HepG2 (cell line): ENCODE measurements at regions not wholly inside any gene's neighbourhood (a gene's known extent, or its start where the extent isn't known, plus 50 kb on each side); places are given as distances from the start of the nearest gene placed in this dataset.

Source experiments
- BRCA1 ChIP-seq: sonication (generic); formaldehyde crosslinking; IDR thresholded peaks from 2 replicates; pipeline ENCODE4 v1.4.0; 2020; ENCODE audit warnings: missing genetic modification reagents
- FOSL1 ChIP-seq: sonication (generic); formaldehyde crosslinking; IDR thresholded peaks from 2 replicates; pipeline ENCODE4 v1.9.0; 2021; ENCODE audit warnings: missing genetic modification reagents, borderline replicate concordance
- FOXO1 ChIP-seq: sonication (generic); formaldehyde crosslinking; IDR thresholded peaks from 2 replicates; pipeline ENCODE4 v1.4.0; 2020; ENCODE audit warnings: missing genetic modification reagents
- HIVEP1 ChIP-seq: sonication (generic); formaldehyde crosslinking; IDR thresholded peaks from 2 replicates; pipeline ENCODE4 v1.4.0; 2020; ENCODE audit warnings: mild to moderate bottlenecking, missing genetic modification reagents
- PHF21A ChIP-seq: sonication (generic); formaldehyde crosslinking; IDR thresholded peaks from 2 replicates; pipeline ENCODE4 v1.5.0; 2020; ENCODE audit warnings: mild to moderate bottlenecking, missing genetic modification reagents
- SKIL ChIP-seq: sonication (generic); formaldehyde crosslinking; IDR thresholded peaks from 2 replicates; pipeline ENCODE4 v1.8.0; 2022; ENCODE audit warnings: missing genetic modification reagents, mild to moderate bottlenecking, moderate library complexity, borderline replicate concordance
- TIGD3 ChIP-seq: sonication (generic); formaldehyde crosslinking; IDR thresholded peaks from 2 replicates; pipeline ENCODE4 v1.5.1; 2020; ENCODE audit warnings: mild to moderate bottlenecking, missing genetic modification reagents, borderline replicate concordance
- TSC22D2 ChIP-seq: sonication (generic); formaldehyde crosslinking; IDR thresholded peaks from 2 replicates; pipeline ENCODE4 v1.5.1; 2020; ENCODE audit warnings: missing genetic modification reagents, mild to moderate bottlenecking, borderline replicate concordance
- USF2 ChIP-seq, 2 experiments: sonication (generic) in 1 of 2; formaldehyde crosslinking in 1 of 2; IDR thresholded peaks; 2 replicates each; pipeline versions ENCODE4 v1.5.1 to v1.6.1; 2011 to 2020; ENCODE audit warnings: borderline replicate concordance in 1 of 2, low read depth in 1 of 2, low read length in 1 of 2, mild to moderate bottlenecking in 1 of 2, missing genetic modification reagents in 1 of 2, moderate library complexity in 1 of 2
- ZNF670 ChIP-seq: sonication (generic); formaldehyde crosslinking; IDR thresholded peaks from 2 replicates; pipeline ENCODE4 v1.8.0; 2022; ENCODE audit warnings: mild to moderate bottlenecking, missing genetic modification reagents, borderline replicate concordance
- ZNF850 ChIP-seq: sonication (generic); formaldehyde crosslinking; conservative IDR thresholded peaks from 2 replicates; pipeline ENCODE4 v1.9.0; 2021; ENCODE audit warnings: mild to moderate bottlenecking, missing genetic modification reagents
- ZNF879 ChIP-seq: sonication (generic); formaldehyde crosslinking; IDR thresholded peaks from 2 replicates; pipeline ENCODE4 v1.8.1; 2023; ENCODE audit warnings: missing genetic modification reagents

- TF ChIP-seq SKIL, result no peak
- TF ChIP-seq HIVEP1 (CRISPR knock-in tag), result no peak
- TF ChIP-seq USF2 (IDR thresholded peaks at IDR 0.05; ENCODE audit: low read depth, low read length), result no peak
- TF ChIP-seq USF2 (CRISPR knock-in tag; IDR thresholded peaks at IDR 0.05; ENCODE audit: borderline replicate concordance), result no peak
- TF ChIP-seq PHF21A (CRISPR knock-in tag), result no peak
- TF ChIP-seq TIGD3 (CRISPR knock-in tag), result no peak
- TF ChIP-seq FOXO1 (CRISPR knock-in tag), result no peak
- TF ChIP-seq TSC22D2 (CRISPR knock-in tag), result no peak
- TF ChIP-seq ZNF850 (CRISPR knock-in tag), result no peak
- no peak for TF ChIP-seq FOSL1 (CRISPR knock-in tag)
- no peak for TF ChIP-seq ZNF879 (CRISPR knock-in tag)
- no peak for TF ChIP-seq BRCA1 (CRISPR knock-in tag)
- TF ChIP-seq ZNF670 (CRISPR knock-in tag), result no peak
Observed at GRCh38 chr17:71158437-71158836, 962.4 kb upstream of the SOX9 start (continued).
